HG03103 (cell line): ENCODE measurements at regions not wholly inside any gene's neighbourhood (a gene's known extent, or its start where the extent isn't known, plus 50 kb on each side); places are given as distances from the start of the nearest gene placed in this dataset.

ENCODE experiments used
- ATAC-seq: cut with Tn5 transposase; IDR thresholded peaks from one replicate; pipeline ENCODE4 v1.9.1; 2021; ENCODE audit warnings: low read depth; ENCODE audit not compliant: unreplicated experiment

- no peak for ATAC-seq
These were observed 303.5 kb upstream of the FIGN start for GRCh38 chr2:164039270-164039669.

- ATAC-seq: peak; percentile 50
These were observed 297.2 kb upstream of the FIGN start for GRCh38 chr2:164032995-164033394.

GRCh38 chr2:164030623-164031022 lies 294.8 kb upstream of the FIGN start:
- no peak for ATAC-seq

GRCh38 chr2:164028814-164029534 lies 293.2 kb upstream of the FIGN start:
- no peak for ATAC-seq

- ATAC-seq: no peak
These were observed 288.6 kb upstream of the FIGN start for GRCh38 chr2:164024396-164024795.

- no peak for ATAC-seq
These were observed 288.1 kb upstream of the FIGN start for GRCh38 chr2:164023896-164024295.

- peak; percentile 96 for ATAC-seq
These were observed 279.7 kb upstream of the FIGN start for GRCh38 chr2:164015328-164016123.

GRCh38 chr2:164014791-164015190 lies 279.0 kb upstream of the FIGN start:
- ATAC-seq: no peak

GRCh38 chr2:164014068-164014731 lies 278.4 kb upstream of the FIGN start:
- no peak for ATAC-seq

GRCh38 chr2:164012581-164012980 lies 276.8 kb upstream of the FIGN start:
- no peak for ATAC-seq

- no peak for ATAC-seq
These were observed 274.0 kb upstream of the FIGN start for GRCh38 chr2:164009756-164010337.

GRCh38 chr2:164008752-164009151 lies 272.9 kb upstream of the FIGN start:
- no peak for ATAC-seq

GRCh38 chr2:164006704-164007103 lies 270.9 kb upstream of the FIGN start:
- ATAC-seq: no peak

GRCh38 chr2:164000176-164000575 lies 264.4 kb upstream of the FIGN start:
- ATAC-seq: no peak

GRCh38 chr2:163997466-163997865 lies 261.7 kb upstream of the FIGN start:
- ATAC-seq: no peak

GRCh38 chr2:163990541-163990940 lies 254.7 kb upstream of the FIGN start:
- ATAC-seq: no peak

GRCh38 chr2:163990101-163990500 lies 254.3 kb upstream of the FIGN start:
- ATAC-seq: no peak

GRCh38 chr2:163987175-163987940 lies 251.6 kb upstream of the FIGN start:
- no peak for ATAC-seq

GRCh38 chr2:163984986-163985385 lies 249.2 kb upstream of the FIGN start:
- ATAC-seq: no peak

- ATAC-seq: no peak
These were observed 248.1 kb upstream of the FIGN start for GRCh38 chr2:163983911-163984310.
